ENCODE measurements at regions not wholly inside any gene's neighbourhood (a gene's known extent, or its start where the extent isn't known, plus 50 kb on each side); places are given as distances from the start of the nearest gene placed in this dataset.

GRCh38 chr1:96059276-96059675, 662.3 kb upstream of the PTBP2 start:
- H3K4ac ChIP-seq (replicated peaks; ENCODE audit: insufficient read length, low read depth, low read length) = no peak overlapping the region
- H3K23me2 ChIP-seq (ENCODE audit: low read depth, low read length) = no peaks in the 10 kb centered on the region
- no peak overlapping the region for H2BK15ac ChIP-seq (ENCODE audit: low read length)
- 100% methylated on average over 1 of the region's 1 CpG; no CpG with 5 or more reads in 1 of the 2 experiments for WGBS, 2 experiments (ENCODE audit: extremely low coverage in 1 of 2, insufficient coverage in 1 of 2, insufficient read length in 1 of 2, insufficient replicate concordance in 2 of 2, low coverage in 1 of 2, low lambda C conversion rate in 2 of 2, missing lambda C conversion rate in 1 of 2)
- H3K9me3 ChIP-seq (ENCODE audit: insufficient read depth in 2 of 2, low read depth in 1 of 2, low read length in 1 of 2) = peaks cover 13 to 16% of the 10 kb centered on the region in 2 experiments
- CTCF ChIA-PET (ENCODE audit: partially characterized antibody) = interaction anchor here (0.5 kb wide), 1 partner anchor 476 kb away, joined by 3 read pairs; no protein-coding TSS in a partner anchor
- POLR2A ChIA-PET (ENCODE audit: partially characterized antibody) = no interaction called here
- H3K27ac ChIP-seq (ENCODE audit: low read depth, low read length) = no peak overlapping the region
- no peak overlapping the region for H3K4me3 ChIP-seq (ENCODE audit: extremely low read depth in 1 of 4, insufficient read depth in 2 of 4, low read depth in 3 of 4, low read length in 4 of 4)
- DNase-seq (ENCODE audit: low read depth in 1 of 2, low spot score in 2 of 2) (no peak), FAIRE-seq (no peak)
- H3K79me2 ChIP-seq (ENCODE audit: control insufficient read depth in 1 of 2, insufficient read depth in 2 of 2, low read length in 2 of 2) = no peaks in the 10 kb centered on the region
- no peak overlapping the region for H2AFZ ChIP-seq (ENCODE audit: low read length)
- H4K20me1 ChIP-seq (replicated peaks in 1 of 2; ENCODE audit: control insufficient read depth in 1 of 2, insufficient read depth in 2 of 2, low read length in 2 of 2) = no peaks in the 10 kb centered on the region
- H3K18ac ChIP-seq (ENCODE audit: extremely low read depth, low read length) = no peak overlapping the region
- H3K56ac ChIP-seq (replicated peaks; ENCODE audit: insufficient read length, low read depth, low read length) = no peak overlapping the region
- no peak overlapping the region for H4K5ac ChIP-seq (ENCODE audit: insufficient read length, low read depth, low read length)
- H2BK5ac ChIP-seq (ENCODE audit: low read depth, low read length) = no peak overlapping the region
- no peak overlapping the region for H4K8ac ChIP-seq (ENCODE audit: extremely low read depth, insufficient read depth, low read length)
- no peak overlapping the region for H2AK5ac ChIP-seq (ENCODE audit: low read depth, low read length)
- no peak overlapping the region for H3K4me2 ChIP-seq (ENCODE audit: insufficient read depth in 1 of 2, low read depth in 2 of 2, low read length in 2 of 2)
- no peaks in the 10 kb centered on the region for H3K79me1 ChIP-seq (ENCODE audit: low read depth, low read length)
- no peak overlapping the region for H4K91ac ChIP-seq (replicated peaks; ENCODE audit: insufficient read length, low read length)
- peaks cover 0 to 3% (median 0%) of the 10 kb centered on the region in 4 experiments; a peak in 1 of 8 replicates for H3K36me3 ChIP-seq (ENCODE audit: control insufficient read depth in 2 of 4, insufficient read depth in 4 of 4, low read length in 3 of 4)
- peaks cover 0 to 5% (median 2%) of the 10 kb centered on the region in 4 experiments; a peak in 1 of 7 replicates for H3K4me1 ChIP-seq (replicated peaks in 1 of 4; ENCODE audit: control insufficient read depth in 3 of 4, insufficient read depth in 4 of 4, low read length in 3 of 4)
- H2BK120ac ChIP-seq (replicated peaks; ENCODE audit: low read depth, low read length) = no peak overlapping the region
- no peak overlapping the region for H3K14ac ChIP-seq (ENCODE audit: insufficient read length)
- no peak overlapping the region for H2BK20ac ChIP-seq (ENCODE audit: low read length)
- no peak overlapping the region for H2BK12ac ChIP-seq (ENCODE audit: low read depth, low read length)
- H3K23ac ChIP-seq (ENCODE audit: insufficient read length) = no peak overlapping the region
- no peak overlapping the region for H3K9ac ChIP-seq (replicated peaks in 1 of 4; ENCODE audit: extremely low read depth in 1 of 4, low read depth in 3 of 4, low read length in 3 of 4)
- H3K27me3 ChIP-seq (replicated peaks in 1 of 4; ENCODE audit: control insufficient read depth in 3 of 4, extremely low read depth in 1 of 4, insufficient read depth in 3 of 4, low read length in 3 of 4) = no peaks in the 10 kb centered on the region
- no peak for TF ChIP-seq NANOG (IDR thresholded peaks at IDR 0.05; ENCODE audit: insufficient read depth, low read depth, low read length, poor library complexity, severe bottlenecking)
- TF ChIP-seq HDAC6 (IDR thresholded peaks at IDR 0.05; ENCODE audit: low read depth, low read length) = no peak
- TF ChIP-seq NRF1 (IDR thresholded peaks at IDR 0.05; ENCODE audit: low read depth, low read length) = no peak
- no peak for TF ChIP-seq RAD21 (IDR thresholded peaks at IDR 0.05 in 1 of 2, conservative IDR thresholded peaks at IDR 0.05 in 1 of 2; ENCODE audit: low read depth in 2 of 2, low read length in 2 of 2)
- no peak for TF ChIP-seq SIRT6 (IDR thresholded peaks at IDR 0.05; ENCODE audit: low read length)
- TF ChIP-seq HDAC2 (IDR thresholded peaks at IDR 0.05; ENCODE audit: borderline replicate concordance in 1 of 2, low read depth in 2 of 2, low read length in 2 of 2) = no peak
- TF ChIP-seq JUN (IDR thresholded peaks at IDR 0.05; ENCODE audit: low read depth, low read length) = no peak
- TF ChIP-seq POU5F1 (IDR thresholded peaks at IDR 0.05; ENCODE audit: low read depth, low read length) = no peak
- no peak for TF ChIP-seq CBX8 (IDR thresholded peaks at IDR 0.05; ENCODE audit: borderline replicate concordance, low read depth, low read length)
- TF ChIP-seq EGR1 (IDR thresholded peaks at IDR 0.05; ENCODE audit: borderline replicate concordance, low read depth, low read length) = no peak

Measured in H1 (cell line).